ENCODE measurements at regions not wholly inside any gene's neighbourhood (a gene's known extent, or its start where the extent isn't known, plus 50 kb on each side); places are given as distances from the start of the nearest gene placed in this dataset.

DNA sequence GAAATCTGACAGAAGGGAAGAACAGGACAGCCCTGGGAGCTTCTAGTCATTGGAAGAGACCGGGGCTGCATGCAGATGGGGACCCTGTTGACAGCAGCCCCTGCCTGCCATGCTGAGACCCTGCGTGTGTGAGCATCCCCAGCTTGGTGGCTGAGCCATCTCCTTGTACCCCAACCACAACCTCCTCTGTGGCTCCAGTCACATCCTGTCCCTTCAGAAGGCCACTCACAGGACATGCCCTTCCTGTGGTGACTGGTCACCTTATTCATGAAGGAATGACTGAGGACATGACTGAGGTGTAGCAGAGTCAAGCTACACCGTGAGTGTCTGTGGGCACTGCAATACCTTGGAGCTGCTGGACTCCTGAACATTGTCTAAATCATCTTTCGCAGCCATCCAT, 141.8 kb upstream of the ERRFI1 start:
- no peak for DNase-seq

DNA sequence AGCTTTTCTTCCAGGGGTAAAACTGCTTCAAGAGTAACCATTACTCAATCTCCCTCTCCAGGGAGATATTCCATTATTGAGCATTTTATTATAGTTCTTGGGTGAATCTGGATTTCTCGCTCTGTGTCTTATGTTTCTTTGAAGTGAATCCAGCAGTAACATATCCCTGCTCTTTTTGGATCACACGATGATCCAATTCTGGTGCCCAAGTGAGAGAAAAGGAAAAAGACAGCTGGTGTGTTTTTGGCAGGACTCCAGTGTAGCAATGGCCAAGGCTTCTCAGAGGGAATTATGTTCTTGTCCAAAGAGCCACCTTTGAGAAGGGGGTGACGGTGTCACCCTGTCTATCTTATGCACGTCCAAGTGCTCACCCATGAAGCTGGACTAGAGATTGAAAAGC, 140.3 kb upstream of the ERRFI1 start:
- no peak for DNase-seq

DNA sequence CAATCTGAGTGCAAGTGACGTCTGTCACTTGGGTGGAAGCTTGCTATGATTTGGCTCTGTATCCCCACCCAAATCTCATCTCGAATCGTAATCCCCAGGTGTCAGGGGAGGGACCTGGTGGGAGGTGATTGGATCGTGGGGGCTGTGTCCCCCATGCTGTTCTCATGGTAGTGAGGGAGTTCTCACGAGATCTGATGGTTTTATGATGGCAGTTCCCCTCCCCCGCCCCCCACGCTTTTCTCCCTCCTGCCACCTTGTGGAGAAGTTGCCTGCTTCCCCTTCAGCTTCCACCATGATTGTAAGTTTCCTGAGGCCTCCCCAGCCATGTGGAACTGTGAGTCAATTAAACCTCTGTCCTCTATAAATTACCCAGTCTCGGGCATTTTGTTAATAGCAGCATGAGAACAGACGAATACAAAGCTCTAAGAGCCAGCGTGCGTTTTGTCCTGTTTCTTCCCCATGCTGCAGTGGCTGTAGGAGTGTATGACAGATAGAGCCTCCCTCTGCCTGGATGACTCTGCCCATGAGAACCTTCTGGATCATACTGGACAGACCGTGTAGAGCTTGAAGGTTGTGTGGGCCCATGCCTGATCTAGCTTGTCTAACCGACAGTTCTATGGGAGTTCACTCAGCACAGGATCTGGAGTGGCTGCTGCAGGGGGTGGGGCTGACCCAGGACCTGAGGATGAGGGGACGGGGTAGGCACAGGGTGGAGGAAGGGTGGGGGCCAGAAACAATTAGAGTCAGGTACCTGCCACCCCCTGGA, 139.7 kb upstream of the ERRFI1 start:
- DNase-seq: peak in 2 of 6 experiments; percentile 13 to 31

DNA sequence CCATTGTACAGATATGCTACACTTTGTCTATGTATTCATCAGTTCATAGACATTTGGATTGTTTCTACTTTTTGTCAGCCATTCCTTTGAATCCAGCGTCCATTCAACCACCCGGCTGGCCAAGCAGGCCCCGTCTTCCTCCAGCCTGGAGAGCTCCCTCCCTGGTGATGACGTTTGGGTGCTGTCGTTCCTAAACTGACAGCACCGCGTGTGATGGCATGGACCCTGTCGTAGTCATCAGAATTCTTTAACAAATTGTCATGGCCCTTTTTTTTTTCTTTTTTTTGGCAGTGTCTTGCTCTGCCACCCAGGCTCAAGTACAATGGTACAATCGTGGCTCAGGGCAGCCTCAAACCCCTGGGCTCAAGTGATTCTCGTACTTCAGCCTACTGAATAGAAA, 138.6 kb upstream of the ERRFI1 start:
- DNase-seq: no peak

DNA sequence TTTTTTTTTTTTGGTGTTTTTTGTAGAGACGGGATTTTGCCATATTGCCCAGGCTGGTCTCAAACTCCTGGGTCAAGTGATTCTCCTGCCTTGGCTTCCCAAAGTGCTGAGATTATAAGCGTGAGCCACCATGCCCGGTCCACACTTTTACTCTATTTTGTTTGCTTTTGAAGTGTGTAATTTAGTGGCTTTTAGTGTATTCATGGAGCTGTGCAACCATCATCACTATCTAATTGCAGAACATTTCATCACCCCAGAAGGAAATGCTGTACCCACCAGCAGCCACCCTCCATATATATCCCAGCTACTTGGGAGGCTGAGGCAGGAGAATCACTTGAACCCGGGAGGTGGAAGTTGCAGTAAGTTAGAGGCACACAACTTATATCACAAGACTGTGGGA, 136.9 kb upstream of the ERRFI1 start:
- no peak for DNase-seq

DNA sequence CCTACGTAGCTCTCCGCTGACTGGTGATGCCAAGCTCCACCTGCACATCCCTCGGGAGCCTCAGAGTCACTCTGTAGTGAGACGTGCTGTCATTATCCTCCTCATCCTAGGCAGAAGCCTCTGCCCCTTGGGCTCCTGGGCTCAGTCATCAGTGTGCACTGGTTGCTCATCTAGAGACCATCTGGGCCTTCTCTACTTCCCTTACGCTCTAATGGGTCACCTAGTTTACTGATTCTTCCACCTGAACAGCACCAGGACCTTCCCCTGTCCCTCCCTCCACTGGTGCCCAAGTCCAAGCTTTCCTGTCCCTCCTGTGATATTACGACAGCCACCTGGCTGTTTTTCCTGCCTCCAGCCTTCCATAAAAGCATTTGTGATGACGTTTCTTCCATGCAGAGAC, 136.1 kb upstream of the ERRFI1 start:
- no peak for DNase-seq

DNA sequence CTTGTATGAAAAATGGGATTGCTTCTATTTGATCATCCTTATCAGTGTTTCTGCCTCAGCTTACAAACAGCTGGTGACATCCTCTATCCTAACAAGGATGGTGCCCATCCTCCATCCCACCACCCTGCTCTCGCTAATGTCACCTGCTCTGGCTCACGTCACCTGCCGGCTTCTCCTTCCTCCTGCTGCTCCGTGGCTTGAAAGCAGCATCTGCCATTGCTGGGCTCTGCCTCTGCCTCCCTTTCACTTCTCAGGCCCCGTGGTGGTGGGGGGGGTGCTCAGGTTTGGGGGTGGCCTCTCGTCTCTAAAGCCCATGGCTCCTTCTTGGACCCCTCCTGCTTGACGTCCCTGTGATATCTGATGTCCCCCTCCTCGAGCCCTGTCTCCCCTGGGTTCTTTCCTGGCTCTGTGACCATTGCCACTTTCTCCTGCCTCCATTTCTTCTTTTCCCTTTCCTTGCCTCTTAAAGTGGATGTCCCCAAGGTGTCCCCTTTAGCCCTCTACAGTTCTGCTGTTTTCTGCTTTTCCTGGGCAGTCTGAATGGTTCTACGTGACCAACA, 135.5 kb upstream of the ERRFI1 start:
- no peak for DNase-seq

DNA sequence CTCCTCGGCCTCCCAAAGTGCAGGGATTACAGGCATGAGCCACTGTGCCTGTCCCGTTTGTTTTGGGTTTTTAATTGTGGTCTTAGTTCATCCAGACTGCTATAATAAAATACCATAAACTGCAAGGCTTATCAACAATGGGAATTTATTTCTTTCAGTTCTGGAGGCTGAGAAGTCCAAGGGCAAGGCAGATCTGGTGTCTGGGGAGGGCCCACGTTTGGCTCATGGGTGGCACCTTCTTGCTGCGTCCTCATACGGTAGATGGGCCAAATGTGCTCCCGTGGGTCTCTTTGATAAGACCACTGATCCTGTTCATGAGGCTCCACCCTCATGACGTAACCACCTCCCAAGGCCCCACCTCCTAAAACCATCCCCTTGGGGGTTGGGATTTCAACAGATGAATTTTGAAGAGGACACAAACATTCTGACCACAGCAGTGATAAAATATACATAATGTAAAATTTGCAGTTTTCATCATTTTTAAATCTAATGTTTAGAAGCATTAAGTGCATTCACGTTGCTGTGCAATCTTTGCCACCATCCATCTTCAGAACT, 133.4 kb upstream of the ERRFI1 start:
- no peak for DNase-seq

DNA sequence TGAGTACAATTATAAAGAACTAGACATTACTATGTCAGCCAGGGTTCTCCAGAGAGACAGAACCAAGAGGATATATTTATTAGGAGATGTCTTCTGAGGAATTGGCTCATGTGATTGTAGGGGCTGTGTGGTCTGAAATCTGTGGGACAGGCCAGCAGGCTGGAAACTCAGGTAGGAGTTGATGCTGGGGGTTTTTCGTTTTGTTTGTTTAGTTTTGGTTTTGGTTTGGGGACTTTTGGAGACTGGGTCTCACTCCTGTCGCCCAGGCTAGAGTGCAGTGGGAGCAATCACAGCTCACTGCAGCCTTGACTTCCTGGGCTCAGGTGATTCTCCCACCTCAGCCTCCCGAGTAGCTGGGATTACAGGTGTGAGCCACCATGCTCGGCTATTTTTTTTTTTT, 132.9 kb upstream of the ERRFI1 start:
- DNase-seq: no peak

DNA sequence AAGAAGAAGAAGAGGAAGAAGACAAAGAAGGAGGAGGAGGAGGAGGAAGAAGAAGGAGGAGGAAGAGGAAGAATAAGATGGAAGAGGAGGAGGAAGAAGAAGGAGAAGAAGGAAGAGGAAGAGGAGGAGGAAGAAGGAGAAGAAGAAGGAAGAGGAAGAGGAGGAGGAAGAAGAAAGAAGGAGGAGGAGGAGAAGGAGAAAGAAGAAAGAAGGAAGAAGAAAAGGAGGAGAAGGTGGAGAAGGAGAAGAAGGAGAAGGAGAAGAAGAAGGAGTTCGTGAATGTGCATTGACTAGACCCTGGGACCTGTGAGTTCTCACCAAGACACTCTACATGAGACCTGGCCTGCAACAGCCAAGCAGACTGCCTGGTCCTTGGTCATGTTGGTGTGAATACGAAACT, 131.7 kb upstream of the ERRFI1 start:
- no peak for DNase-seq

DNA sequence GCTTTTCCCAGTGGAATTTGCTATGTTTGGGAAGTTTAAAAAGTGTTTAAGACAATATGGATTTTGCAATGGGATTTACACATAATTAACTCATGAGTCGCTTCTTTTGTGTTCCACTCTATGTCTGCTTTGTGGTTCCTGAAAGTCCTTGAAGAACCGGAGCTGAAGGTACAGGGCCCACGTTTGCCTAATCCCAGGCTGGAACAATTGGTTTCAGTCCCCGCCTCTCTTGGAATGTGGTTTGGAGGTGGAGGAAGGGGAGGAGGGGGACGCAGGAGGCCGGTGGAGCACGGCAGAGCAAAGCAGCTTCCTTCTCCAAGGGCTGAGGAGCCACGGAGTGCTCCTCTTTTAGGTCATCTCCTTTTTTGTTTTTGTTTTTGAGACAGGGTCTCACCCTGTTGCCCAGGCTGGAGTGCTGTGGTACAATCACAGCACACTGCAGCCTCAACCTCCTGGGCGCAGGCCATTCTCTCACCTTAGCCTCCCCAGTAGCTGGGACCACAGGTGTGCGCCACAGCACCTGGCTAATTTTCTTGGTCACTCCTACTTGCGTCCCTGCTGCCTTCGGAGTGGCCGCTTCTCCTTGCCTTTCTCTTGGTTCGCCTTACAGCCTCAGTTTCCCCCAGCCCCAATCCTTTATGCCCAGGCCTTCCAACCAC, 129.5 kb upstream of the ERRFI1 start:
- DNase-seq: no peak

DNA sequence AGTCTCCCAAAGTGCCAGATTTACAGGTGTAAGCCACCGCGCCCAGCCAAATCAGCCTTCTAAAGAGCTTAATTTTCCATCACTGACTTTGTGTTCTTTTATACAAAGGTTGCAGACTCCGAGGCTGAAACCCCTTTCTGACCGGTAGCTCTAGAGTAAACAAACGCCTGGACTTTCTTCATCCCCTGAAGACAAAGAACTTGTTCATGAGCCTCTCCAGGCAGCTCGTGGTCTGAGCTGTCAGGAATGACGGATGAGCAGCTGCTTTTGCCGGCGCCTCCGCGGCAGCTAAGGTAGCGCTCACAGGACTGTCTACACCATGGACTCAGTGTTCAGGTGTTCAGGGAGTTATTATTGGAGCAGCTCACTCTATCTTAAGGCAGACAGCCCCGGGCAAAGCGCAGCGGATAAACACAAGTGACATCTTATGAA, 128.5 kb upstream of the ERRFI1 start:
- DNase-seq: no peak

DNA sequence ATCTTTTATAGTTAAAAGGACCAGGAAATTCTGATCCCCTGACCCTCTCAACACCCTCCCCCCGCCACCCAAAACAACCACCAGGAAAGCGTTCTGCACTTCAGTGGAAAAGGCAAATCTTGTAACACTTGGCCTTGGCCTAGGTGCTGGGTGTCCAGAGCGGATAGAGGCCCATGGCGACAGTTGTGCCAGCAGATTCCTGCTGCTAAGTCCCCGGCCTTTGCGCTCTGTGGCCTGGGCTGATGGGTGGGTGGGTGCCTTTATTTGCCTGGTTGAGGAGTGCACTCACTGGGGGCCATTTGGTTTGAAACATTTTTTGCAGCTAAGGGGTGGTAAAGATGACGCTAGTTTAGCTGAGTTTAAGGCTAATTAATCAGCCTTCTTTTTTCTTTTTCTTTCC, 127.9 kb upstream of the ERRFI1 start:
- DNase-seq: no peak

DNA sequence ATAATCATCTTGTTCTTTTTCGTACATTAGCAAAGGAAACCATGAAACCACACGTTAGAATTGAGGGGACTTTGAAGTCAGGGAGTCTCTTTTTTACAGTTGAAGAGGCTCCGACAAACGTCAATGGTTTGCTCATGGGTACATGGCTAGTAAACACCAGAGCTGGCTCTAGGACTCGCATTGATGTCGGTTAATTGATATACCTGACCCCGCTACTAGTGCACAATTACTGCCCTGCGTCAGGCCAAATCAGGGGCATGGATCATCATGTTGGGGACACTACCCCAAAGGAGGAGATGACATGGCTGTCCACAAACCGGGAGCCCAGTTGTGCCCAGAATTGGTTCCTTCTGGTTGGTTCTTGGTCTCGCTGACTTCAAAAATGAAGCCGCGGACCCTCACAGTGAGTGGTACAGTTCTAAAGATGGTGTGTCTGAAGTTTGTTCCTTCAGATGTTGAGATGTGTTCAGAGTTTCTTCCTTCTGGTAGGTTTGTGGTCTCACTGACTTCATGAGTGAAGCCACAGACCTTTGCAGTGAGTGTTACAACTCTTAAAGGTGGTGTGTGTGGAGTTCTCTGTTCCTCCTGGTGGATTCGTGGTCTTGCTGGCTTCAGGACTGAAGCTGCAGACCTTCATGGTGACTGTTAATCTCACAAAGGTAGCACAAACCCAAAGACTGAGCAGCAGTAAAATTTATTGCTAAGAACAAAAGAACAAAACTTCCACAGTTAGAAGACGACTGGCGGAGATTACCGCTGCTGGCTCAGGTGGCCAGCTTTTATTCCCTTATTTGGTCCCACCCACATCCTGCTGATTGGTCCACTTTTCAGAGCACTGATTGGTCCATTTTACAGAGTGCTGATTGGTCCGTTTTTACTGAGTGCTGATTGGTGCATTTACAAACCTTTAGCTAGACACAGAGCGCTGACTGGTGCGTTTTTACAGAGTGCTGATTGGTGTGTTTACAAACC, 126.9 kb upstream of the ERRFI1 start:
- DNase-seq: peak; percentile 47 to 96 (median 80)

DNA sequence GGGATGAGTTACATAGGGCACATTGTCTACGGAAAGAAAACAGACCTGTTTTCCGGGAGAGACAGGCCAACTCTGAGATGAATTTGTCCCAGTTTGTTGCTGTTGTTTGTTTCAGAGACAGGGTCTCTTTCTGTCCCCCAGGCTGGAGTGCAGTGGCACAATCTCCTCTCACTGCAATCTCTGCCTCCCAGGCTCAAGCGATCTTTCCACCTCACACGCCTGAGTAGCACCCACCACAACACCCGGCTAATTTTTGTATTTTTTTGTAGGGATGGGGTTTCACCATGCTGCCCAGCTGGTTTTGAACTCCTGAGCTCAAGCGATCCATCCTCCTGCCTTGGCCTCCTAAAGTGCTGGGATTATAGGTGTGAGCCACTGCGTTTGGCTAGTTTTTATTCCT, 125.5 kb upstream of the ERRFI1 start:
- peak in 1 of 6 experiments; percentile 18 for DNase-seq

DNA sequence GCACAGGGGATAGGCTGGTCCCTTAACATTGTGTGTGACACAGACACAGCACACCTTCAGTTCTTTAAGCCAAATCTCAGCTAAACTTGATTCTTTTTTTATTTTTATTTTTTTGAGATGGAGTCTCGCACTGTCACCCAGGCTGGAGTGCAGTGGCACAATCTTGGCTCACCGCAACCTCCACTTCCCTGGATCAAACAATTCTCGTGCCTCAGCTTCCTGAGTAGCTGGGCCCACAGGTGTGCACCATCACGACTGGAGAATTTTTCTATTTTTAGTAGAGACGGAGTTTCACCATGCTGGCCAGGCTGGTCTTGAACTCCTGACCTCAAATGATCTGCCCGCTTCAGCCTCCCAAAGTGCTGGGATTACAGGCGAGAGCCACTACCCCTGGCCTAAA, 123.6 kb upstream of the ERRFI1 start:
- DNase-seq: peak; percentile 17 to 75 (median 52)

DNA sequence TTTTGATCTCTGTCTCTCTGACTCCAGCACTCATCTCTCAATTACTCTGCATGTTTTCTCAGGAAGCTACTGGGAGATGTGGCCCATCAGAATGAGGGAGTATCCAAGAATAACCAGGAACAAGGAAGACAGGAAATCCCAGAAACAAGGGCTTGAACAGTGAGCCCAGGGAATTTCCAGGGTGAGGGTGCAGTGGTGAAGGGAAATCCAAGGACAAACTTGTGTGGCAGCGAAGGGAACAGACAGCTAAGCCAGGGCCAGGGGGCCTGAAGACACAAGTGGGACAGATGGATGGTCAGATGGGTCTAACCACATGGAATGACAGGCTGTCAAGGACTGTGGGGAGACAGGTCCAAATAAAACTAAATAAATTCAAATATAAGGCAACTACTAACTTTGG, 121.8 kb upstream of the ERRFI1 start:
- no peak for DNase-seq

DNA sequence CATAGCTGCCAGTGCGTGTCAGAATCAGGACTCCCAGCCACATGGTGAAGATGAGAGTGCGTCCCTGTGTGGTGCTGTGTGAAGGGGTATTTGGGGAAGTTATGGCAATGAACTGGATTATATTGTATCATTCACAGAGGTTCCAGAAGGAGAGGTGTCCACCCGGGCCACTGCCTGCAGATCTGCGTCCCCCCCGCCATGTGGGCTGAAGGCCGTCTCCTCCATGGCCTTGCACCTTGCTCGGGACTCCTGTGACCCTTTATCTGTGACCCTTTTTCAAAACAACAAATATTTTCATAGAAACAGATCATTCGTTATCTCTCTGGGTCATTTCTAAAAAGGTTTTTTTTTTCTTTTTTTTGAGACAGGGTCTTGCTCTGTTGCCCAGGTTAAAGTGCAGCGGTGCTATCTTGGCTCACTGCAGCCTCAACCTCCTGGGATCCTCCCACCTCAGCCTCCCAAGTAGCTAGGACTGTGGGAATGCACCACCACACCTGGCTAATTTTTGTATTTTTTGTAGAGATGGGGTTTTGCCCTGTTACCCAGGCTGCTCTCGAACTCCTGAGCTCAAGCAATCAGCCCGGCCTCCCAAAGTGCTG, 120.2 kb upstream of the ERRFI1 start:
- DNase-seq: no peak

DNA sequence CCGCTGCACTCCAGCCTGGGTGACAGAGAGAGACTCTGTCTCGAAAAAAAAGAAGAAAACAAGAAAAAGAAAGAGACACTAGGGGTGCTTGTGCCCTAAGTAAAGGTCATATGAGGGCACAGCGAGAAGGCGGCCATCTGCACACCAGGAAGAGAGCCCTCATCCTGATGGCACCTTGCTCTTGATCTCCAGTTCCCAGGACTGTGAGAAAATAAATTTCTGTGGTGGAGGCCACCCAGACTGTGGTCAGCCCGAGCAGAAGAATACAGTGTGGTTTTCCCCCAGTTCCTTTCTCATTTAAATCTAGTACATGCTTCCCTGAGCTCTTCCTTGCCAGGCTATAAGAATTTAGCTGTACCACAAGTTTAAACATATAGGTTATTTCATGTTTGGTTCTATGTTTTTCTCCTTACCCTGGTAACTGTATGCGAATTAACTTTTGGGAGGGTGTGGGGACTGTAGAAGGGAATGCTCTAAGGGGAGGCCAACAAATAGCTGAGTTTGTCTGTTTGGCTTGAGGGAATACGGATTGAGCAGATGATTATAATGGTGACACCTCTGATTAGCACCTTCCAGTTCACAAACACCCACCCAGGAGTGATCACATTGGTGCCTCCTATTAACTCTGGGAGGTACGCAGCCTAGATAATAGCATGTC, 119.6 kb upstream of the ERRFI1 start:
- DNase-seq: no peak

DNA sequence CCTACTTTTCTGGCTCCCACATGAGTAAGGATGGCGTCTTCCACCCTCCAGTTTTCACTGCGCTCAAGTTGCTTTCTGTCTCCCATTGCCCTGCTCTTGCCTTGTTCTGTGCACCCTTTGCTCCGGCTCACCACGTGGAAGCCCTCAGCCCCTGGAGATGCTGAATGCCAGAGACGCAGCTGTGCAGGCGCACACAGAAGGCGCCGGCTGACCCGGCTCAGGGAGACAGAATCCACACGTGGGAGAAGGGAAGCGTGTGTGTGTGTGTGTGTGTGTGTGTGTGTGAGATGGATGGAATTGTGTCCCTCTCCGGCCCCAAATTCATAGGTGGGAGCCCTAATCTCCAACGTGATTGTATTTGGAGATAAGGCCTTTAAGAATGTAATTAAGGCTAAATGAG, 118.2 kb upstream of the ERRFI1 start:
- no peak for DNase-seq

DNA sequence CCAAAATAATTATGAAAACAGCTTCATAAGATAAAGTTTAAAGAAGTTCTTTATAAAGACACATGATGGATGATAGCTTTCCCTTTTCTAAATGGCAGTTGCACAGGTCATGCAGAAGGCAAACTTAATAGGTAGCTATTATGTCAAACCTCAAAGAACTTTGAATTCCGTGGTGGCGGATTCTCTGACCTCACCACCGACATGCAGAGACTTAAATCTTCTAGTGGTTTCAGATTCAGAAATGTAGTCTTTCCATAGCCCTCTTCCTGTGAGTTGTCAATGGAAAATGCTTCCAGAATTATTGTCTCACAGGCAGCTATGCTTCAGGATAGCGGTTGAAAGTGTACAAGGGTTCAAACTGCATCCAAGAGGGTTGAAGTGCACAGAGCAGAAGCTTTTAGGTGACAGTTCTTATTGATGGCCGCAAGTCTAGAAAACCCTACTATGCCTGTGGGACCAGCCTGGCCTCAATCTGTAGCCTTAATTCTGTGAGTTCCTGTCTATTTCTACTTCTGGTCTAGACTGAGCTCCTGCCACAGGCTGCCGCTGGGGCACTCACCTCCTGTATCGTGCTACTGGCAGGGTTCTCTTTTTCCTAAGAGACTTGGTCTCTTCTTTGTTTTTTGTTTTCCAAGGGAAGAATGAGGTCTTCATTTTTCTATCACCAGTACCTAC, 117.0 kb upstream of the ERRFI1 start:
- no peak for DNase-seq

Data from stimulated activated naive CD4-positive, alpha-beta T cell (primary cell).